Breast epithelium (tissue), 4 donors: ENCODE measurements at regions not wholly inside any gene's neighbourhood (a gene's known extent, or its start where the extent isn't known, plus 50 kb on each side); places are given as distances from the start of the nearest gene placed in this dataset.

Experiments used
- DNase-seq, 2 donors: peaks; one replicate each; pipeline ENCODE4 v3.0.0-alpha.2; 2019; ENCODE audit warnings: low spot score in 2 of 2
- H3K27ac ChIP-seq, 2 donors: fragments of 200-600 bp; sonication (generic) in 1 of 2; one replicate each; pipeline ENCODE4 v1.5.1; 2016 to 2019; ENCODE audit warnings: mild to moderate bottlenecking in 1 of 2
- H3K27me3 ChIP-seq, 2 donors: fragments of 200-600 bp; sonication (generic) in 1 of 2; one replicate each; pipeline versions ENCODE4 v1.5.1 to v1.6.0; 2017 to 2019; ENCODE audit warnings: control low read depth in 1 of 2, mild to moderate bottlenecking in 1 of 2
- H3K36me3 ChIP-seq: fragments of 200-600 bp; one replicate; pipeline ENCODE4 v1.5.1; 2019
- H3K4me1 ChIP-seq, 2 donors: fragments of 200-600 bp; sonication (generic); one replicate each; pipeline ENCODE4 v1.5.1; 2016 to 2019; ENCODE audit warnings: control low read depth in 1 of 2
- H3K4me3 ChIP-seq, 3 donors: fragments of 200-600 bp; sonication (generic); 1 replicate in 2 of 3; 2 replicates in 1 of 3; pipeline ENCODE4 v1.5.1; 2016 to 2019; ENCODE audit warnings: mild to moderate bottlenecking in 3 of 3, moderate library complexity in 2 of 3
- H3K9me3 ChIP-seq, 2 donors: fragments of 200-600 bp; sonication (generic) in 1 of 2; one replicate each; pipeline ENCODE4 v1.5.1; 2016 to 2019; ENCODE audit warnings: control low read depth in 1 of 2
- POLR2A ChIP-seq: fragments of 450-650 bp; IDR thresholded peaks from one replicate; pipeline ENCODE4 v1.6.1; 2016; ENCODE audit warnings: antibody characterized with exemption, mild to moderate bottlenecking, moderate library complexity
- POLR2AphosphoS5 ChIP-seq, 3 donors: sonication (generic); formaldehyde crosslinking; IDR thresholded peaks; one replicate each; pipeline ENCODE4 v1.6.1; 2017; ENCODE audit warnings: antibody characterized with exemption in 3 of 3
- intact Hi-C: fragments of 100-400 bp; cut with DNase I; formaldehyde crosslinking; loops from one replicate; pipeline ENCODE4 v1.15.1; 2023; ENCODE audit warnings: low total_unique reads
- TF ChIP-seq, protein P1 (sequence below), 3 donors: fragments of 450-650 bp; IDR thresholded peaks; one replicate each; pipeline ENCODE4 v1.5.1; 2016 to 2017; ENCODE audit warnings: antibody characterized with exemption in 3 of 3, mild to moderate bottlenecking in 3 of 3, moderate library complexity in 3 of 3

DNA sequence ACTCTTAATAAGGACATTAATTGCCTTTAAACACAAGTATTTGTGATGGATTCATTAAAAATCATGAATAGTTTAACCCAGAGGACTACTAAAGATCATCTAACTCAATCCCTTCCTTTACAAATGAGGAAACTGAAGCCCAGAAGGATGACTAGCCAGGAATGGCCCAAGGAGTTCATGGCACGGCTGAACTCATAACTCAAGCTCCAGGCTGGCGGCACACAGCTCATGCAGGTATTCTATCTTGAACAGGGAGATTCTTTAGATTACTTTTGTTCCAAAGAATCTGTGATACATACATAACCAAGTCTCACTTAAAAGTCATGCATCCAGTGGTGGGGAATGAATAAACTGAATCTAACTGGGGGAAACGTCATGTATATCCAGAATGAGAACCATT is 495.5 kb downstream of the ACTL7B start:
- H3K36me3 ChIP-seq, result no peaks in the 10 kb centered on the region
- TF ChIP-seq POLR2A (no peak), POLR2AphosphoS5 (IDR thresholded peaks at IDR 0.05) (no peak)
- TF ChIP-seq, protein P1, sequence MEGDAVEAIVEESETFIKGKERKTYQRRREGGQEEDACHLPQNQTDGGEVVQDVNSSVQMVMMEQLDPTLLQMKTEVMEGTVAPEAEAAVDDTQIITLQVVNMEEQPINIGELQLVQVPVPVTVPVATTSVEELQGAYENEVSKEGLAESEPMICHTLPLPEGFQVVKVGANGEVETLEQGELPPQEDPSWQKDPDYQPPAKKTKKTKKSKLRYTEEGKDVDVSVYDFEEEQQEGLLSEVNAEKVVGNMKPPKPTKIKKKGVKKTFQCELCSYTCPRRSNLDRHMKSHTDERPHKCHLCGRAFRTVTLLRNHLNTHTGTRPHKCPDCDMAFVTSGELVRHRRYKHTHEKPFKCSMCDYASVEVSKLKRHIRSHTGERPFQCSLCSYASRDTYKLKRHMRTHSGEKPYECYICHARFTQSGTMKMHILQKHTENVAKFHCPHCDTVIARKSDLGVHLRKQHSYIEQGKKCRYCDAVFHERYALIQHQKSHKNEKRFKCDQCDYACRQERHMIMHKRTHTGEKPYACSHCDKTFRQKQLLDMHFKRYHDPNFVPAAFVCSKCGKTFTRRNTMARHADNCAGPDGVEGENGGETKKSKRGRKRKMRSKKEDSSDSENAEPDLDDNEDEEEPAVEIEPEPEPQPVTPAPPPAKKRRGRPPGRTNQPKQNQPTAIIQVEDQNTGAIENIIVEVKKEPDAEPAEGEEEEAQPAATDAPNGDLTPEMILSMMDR (IDR thresholded peaks at IDR 0.05), result no peak
- no peak overlapping the region for H3K4me3 ChIP-seq
- no peaks in the 10 kb centered on the region for H3K4me1 ChIP-seq
- H3K27ac ChIP-seq, result no peak overlapping the region
- no peaks in the 10 kb centered on the region for H3K9me3 ChIP-seq
- no peaks in the 10 kb centered on the region for H3K27me3 ChIP-seq
- intact Hi-C loops, result loop anchor here (5.0 kb wide), 1 partner anchor 113 kb away; no protein-coding TSS in a partner anchor
- no peak for DNase-seq

DNA sequence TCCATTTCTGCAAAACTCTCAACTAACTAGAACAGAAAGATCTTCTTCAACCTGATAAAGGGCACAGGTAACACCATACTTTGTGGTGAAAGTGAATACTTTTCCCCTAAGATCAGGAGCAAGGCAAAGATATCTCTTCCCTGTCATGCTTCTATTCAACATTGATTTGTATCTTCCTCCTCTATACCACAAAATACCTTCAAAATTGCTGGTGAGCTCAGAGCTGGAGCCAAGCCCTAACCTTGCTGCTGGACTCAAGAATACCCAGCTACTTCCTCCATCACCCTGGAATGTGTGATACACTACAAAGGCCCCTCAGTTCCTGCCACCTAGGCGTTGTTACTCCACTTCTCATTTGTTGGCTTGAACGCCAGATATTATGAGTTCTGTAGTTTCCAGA is 499.0 kb downstream of the ACTL7B start:
- H3K27me3 ChIP-seq, result no peaks in the 10 kb centered on the region
- H3K4me1 ChIP-seq, result no peaks in the 10 kb centered on the region
- no peaks in the 10 kb centered on the region for H3K36me3 ChIP-seq
- no peak overlapping the region for H3K27ac ChIP-seq
- H3K9me3 ChIP-seq, result no peaks in the 10 kb centered on the region
- DNase-seq, result no peak
- intact Hi-C loops, result no loop called here
- no peak for TF ChIP-seq POLR2A
- TF ChIP-seq, protein P1 (IDR thresholded peaks at IDR 0.05), result no peak
- no peak for TF ChIP-seq POLR2AphosphoS5 (IDR thresholded peaks at IDR 0.05)
- H3K4me3 ChIP-seq, result no peak overlapping the region

DNA sequence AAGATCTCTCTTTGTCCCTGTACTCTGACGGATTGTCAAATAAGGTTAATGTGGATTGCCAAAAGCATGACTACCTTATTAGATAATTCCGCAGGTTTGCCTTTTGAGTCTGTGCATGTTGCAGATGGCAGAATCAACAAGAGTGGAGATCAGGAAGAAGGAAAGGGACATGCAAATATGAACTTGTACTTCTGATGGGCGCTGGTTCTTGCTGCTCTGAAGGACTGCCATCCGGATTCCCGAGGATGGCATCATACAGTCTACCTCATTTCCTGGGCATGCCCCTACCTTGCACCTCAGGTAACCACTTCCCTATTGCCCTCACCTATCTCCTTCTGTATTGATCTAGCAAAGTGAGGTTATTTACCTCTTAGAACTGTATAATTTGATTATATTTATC is 504.2 kb downstream of the ACTL7B start:
- H3K36me3 ChIP-seq, result no peaks in the 10 kb centered on the region
- TF ChIP-seq, protein P1 (IDR thresholded peaks at IDR 0.05), result no peak
- H3K4me3 ChIP-seq, result no peak overlapping the region
- H3K27ac ChIP-seq, result no peak overlapping the region
- no peaks in the 10 kb centered on the region for H3K4me1 ChIP-seq
- no peaks in the 10 kb centered on the region for H3K27me3 ChIP-seq
- no peaks in the 10 kb centered on the region for H3K9me3 ChIP-seq
- intact Hi-C loops, result no loop called here
- DNase-seq, result no peak

DNA sequence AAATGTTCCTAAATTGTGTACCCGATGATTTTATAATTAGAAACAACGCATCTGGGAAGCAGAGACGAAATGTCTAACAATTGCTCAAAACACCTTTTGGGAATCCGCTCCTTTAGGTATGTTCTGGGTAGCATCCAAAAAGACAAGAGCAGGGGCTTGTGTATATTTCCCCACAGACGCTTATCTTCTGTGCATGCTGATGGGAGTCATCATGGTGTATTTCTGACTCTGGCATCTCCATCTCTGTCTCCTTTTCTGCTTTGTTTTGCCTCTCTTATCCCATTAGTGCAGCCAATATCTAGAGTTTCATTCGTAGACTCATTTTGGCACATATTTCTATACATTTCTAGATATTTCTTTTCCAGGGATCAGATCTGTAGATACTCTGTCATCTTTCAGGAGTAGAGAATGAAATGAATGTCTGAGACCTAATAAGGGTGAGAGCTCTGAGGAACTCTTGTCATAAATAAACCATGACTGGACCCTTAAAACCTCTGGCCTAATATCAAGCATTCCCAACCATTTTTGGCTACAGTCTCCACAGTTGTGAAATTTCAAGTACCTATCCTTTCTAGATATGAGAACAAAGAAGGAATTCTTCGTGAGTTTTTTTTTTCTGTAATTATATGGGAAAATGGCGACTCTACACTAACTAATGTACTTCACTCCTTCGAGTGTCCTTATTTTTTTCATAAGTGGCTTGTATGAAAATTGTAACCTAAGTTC is 508.2 kb downstream of the ACTL7B start:
- no peak overlapping the region for H3K4me3 ChIP-seq
- H3K27me3 ChIP-seq, result no peaks in the 10 kb centered on the region
- H3K9me3 ChIP-seq, result no peaks in the 10 kb centered on the region
- intact Hi-C loops, result no loop called here
- TF ChIP-seq POLR2A (no peak), POLR2AphosphoS5 (IDR thresholded peaks at IDR 0.05) (no peak)
- TF ChIP-seq, protein P1 (IDR thresholded peaks at IDR 0.05), result no peak
- no peaks in the 10 kb centered on the region for H3K36me3 ChIP-seq
- H3K27ac ChIP-seq, result no peak overlapping the region
- H3K4me1 ChIP-seq, result no peaks in the 10 kb centered on the region
- no peak for DNase-seq

DNA sequence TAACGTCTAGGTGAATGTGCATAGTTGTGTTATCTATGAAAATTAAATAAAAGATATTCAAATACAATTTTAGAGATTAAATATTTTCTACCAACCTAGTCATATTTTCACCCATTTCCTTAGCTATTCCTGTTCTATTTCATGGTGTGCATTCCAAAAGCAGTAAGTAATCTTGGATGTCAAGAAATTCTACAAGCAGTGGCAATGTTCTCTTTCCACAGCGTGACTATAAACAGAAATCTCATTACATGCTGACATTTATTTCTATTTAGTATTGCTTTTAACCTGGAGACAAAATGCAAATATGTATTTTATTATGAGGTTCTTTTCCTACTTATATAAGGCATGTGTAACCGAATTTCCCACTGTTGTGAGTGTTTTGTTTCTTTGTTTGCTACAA is 510.0 kb downstream of the ACTL7B start:
- TF ChIP-seq POLR2AphosphoS5 (IDR thresholded peaks at IDR 0.05) (no peak), POLR2A (no peak)
- TF ChIP-seq, protein P1 (IDR thresholded peaks at IDR 0.05), result no peak
- intact Hi-C loops, result no loop called here
- Histone ChIP-seq H3K9me3 (no peaks in the 10 kb centered on the region), H3K27ac (no peak overlapping the region), H3K27me3 (no peaks in the 10 kb centered on the region), H3K4me1 (no peaks in the 10 kb centered on the region), H3K36me3 (no peaks in the 10 kb centered on the region), H3K4me3 (no peak overlapping the region)
- DNase-seq, result no peak
